Spleen (tissue), 11 donors: ENCODE measurements at regions not wholly inside any gene's neighbourhood (a gene's known extent, or its start where the extent isn't known, plus 50 kb on each side); places are given as distances from the start of the nearest gene placed in this dataset.

Experiments
- DNase-seq: peaks from one replicate; pipeline ENCODE4 v3.0.0-alpha.2; 2020
- H3K27ac ChIP-seq, 8 donors: fragments of 200-600 bp; sonication (generic) in 7 of 8; 1 replicate in 4 of 8; 2 replicates in 4 of 8; pipeline versions ENCODE4 v1.5.0 to v1.8.0; 2016 to 2021; ENCODE audit warnings: inconsistent platforms in 4 of 8, mild to moderate bottlenecking in 4 of 8, moderate library complexity in 1 of 8
- H3K27me3 ChIP-seq, 7 donors: fragments of 200-600 bp; sonication (generic) in 6 of 7; replicated peaks in 1 of 7; 1 replicate in 4 of 7; 2 replicates in 3 of 7; pipeline versions ENCODE4 v1.5.0 to v1.8.0; 2016 to 2021; ENCODE audit warnings: inconsistent platforms in 3 of 7, mild to moderate bottlenecking in 1 of 7
- H3K36me3 ChIP-seq, 6 donors: fragments of 200-600 bp; sonication (generic) in 5 of 6; 1 replicate in 4 of 6; 2 replicates in 2 of 6; pipeline versions ENCODE4 v1.5.0 to v1.8.0; 2016 to 2021; ENCODE audit warnings: inconsistent platforms in 2 of 6
- H3K4me1 ChIP-seq, 6 donors: fragments of 200-600 bp; sonication (generic) in 5 of 6; 1 replicate in 3 of 6; 2 replicates in 3 of 6; pipeline versions ENCODE4 v1.5.0 to v1.8.0; 2016 to 2021; ENCODE audit warnings: inconsistent platforms in 3 of 6
- H3K4me3 ChIP-seq, 8 donors: fragments of 200-600 bp; sonication (generic) in 7 of 8; 1 replicate in 4 of 8; 2 replicates in 4 of 8; pipeline versions ENCODE4 v1.5.0 to v1.8.0; 2016 to 2021; ENCODE audit warnings: inconsistent platforms in 4 of 8, mild to moderate bottlenecking in 4 of 8, moderate library complexity in 2 of 8
- H3K9me3 ChIP-seq, 8 donors: fragments of 200-600 bp; sonication (generic) in 7 of 8; 1 replicate in 4 of 8; 2 replicates in 4 of 8; pipeline versions ENCODE4 v1.5.0 to v1.8.0; 2016 to 2021; ENCODE audit warnings: inconsistent platforms in 4 of 8
- CTCF ChIP-seq, 11 experiments: fragments of 200-600 bp in 7 of 11; fragments of 450-650 bp in 4 of 11; sonication (generic) in 4 of 11; IDR thresholded peaks in 8 of 11; conservative IDR thresholded peaks in 3 of 11; 1 replicate in 7 of 11; 2 replicates in 4 of 11; pipeline versions ENCODE4 v1.4.0 to v1.8.0; 2016 to 2021; ENCODE audit warnings: antibody characterized with exemption in 11 of 11, inconsistent platforms in 4 of 11, mild to moderate bottlenecking in 1 of 11
- POLR2A ChIP-seq, 3 donors: fragments of 450-650 bp; IDR thresholded peaks; one replicate each; pipeline ENCODE4 v1.5.1; 2017; ENCODE audit warnings: antibody characterized with exemption in 3 of 3, mild to moderate bottlenecking in 1 of 3
- POLR2AphosphoS5 ChIP-seq, 3 donors: sonication (generic); formaldehyde crosslinking; IDR thresholded peaks; one replicate each; pipeline ENCODE4 v1.5.1; 2017; ENCODE audit warnings: antibody characterized with exemption in 3 of 3
- WGBS, 5 donors: extraction: QIAGEN DNeasy Blood & Tissue Kit in 3 of 5; methylation state at CpG; one replicate each; pipeline versions ENCODE4 v1.1.5 to v1.1.7; 2013 to 2018; 5-methylcytosine and 5-hydroxymethylcytosine counted together
- intact Hi-C: fragments of 100-400 bp; cut with DNase I; formaldehyde crosslinking; loops from one replicate; pipeline ENCODE4 v1.15.0; 2023; ENCODE audit warnings: low total_unique reads
- donor health status: healthy with polysubstance abuse.
- donor health status: DM: no; HTN: no; CAD: no; lungs with moderate emphysema.
- donor health status: DM: no; HTN: no; CAD: no.
- donor health status: Bipolar disorder and iron deficiency.
- donor health status: healthy.
- donor health status: DM: no; HTN: no; CAD: no.
- donor health status: DM: yes; HTN: yes; CAD: no.

- WGBS, 5 donors = 87 to 93% (median 92%) methylated on average over 2 of the region's 2 CpGs
- no peak overlapping the region for H3K27ac ChIP-seq
- H3K9me3 ChIP-seq = no peaks in the 10 kb centered on the region
- H3K27me3 ChIP-seq = no peaks in the 10 kb centered on the region
- no peaks in the 10 kb centered on the region for H3K36me3 ChIP-seq
- TF ChIP-seq POLR2A (IDR thresholded peaks at IDR 0.05) = no peak
- TF ChIP-seq CTCF (IDR thresholded peaks at IDR 0.05 in 8 of 11, conservative IDR thresholded peaks at IDR 0.05 in 3 of 11) = no peak
- TF ChIP-seq POLR2AphosphoS5 (IDR thresholded peaks at IDR 0.05) = no peak
- no peak overlapping the region for H3K4me3 ChIP-seq
- DNase-seq = no peak
- no peaks in the 10 kb centered on the region for H3K4me1 ChIP-seq
- intact Hi-C loops = no loop called here
Observed at GRCh38 chr5:57417971-57418370, 64.6 kb downstream of the ACTBL2 start.

- intact Hi-C loops = no loop called here
- Histone ChIP-seq H3K36me3 (no peaks in the 10 kb centered on the region), H3K27me3 (no peaks in the 10 kb centered on the region), H3K27ac (no peak overlapping the region), H3K4me1 (no peaks in the 10 kb centered on the region), H3K9me3 (no peaks in the 10 kb centered on the region), H3K4me3 (no peak overlapping the region)
- WGBS, 5 donors = 83 to 94% (median 92%) methylated on average over 6 of the region's 6 CpGs
- no peak for TF ChIP-seq POLR2AphosphoS5 (IDR thresholded peaks at IDR 0.05)
- TF ChIP-seq POLR2A (IDR thresholded peaks at IDR 0.05) = no peak
- no peak for DNase-seq
Observed at GRCh38 chr5:57417320-57417719, 65.3 kb downstream of the ACTBL2 start.

- Histone ChIP-seq H3K4me3 (no peak overlapping the region), H3K4me1 (no peaks in the 10 kb centered on the region), H3K27ac (no peak overlapping the region), H3K36me3 (no peaks in the 10 kb centered on the region), H3K27me3 (no peaks in the 10 kb centered on the region), H3K9me3 (no peaks in the 10 kb centered on the region)
- TF ChIP-seq POLR2AphosphoS5 (IDR thresholded peaks at IDR 0.05) (no peak), CTCF (IDR thresholded peaks at IDR 0.05 in 8 of 11, conservative IDR thresholded peaks at IDR 0.05 in 3 of 11) (no peak)
- 58 to 84% (median 75%) methylated on average over 4 of the region's 4 CpGs for WGBS, 5 donors
- intact Hi-C loops = no loop called here
- DNase-seq = no peak
Observed at GRCh38 chr5:57416278-57416994, 66.2 kb downstream of the ACTBL2 start.

- no peaks in the 10 kb centered on the region for H3K9me3 ChIP-seq
- H3K36me3 ChIP-seq = no peaks in the 10 kb centered on the region
- TF ChIP-seq POLR2AphosphoS5 (IDR thresholded peaks at IDR 0.05) (no peak), CTCF (IDR thresholded peaks at IDR 0.05 in 8 of 11, conservative IDR thresholded peaks at IDR 0.05 in 3 of 11) (no peak), POLR2A (IDR thresholded peaks at IDR 0.05) (no peak)
- H3K4me3 ChIP-seq = no peak overlapping the region
- H3K4me1 ChIP-seq = no peaks in the 10 kb centered on the region
- WGBS, 5 donors = 82 to 95% (median 91%) methylated on average over 2 of the region's 2 CpGs
- H3K27ac ChIP-seq = no peak overlapping the region
- DNase-seq = no peak
- no peaks in the 10 kb centered on the region for H3K27me3 ChIP-seq
- intact Hi-C loops = no loop called here
Observed at GRCh38 chr5:57414857-57415256, 67.8 kb downstream of the ACTBL2 start.
